ENCODE measurements at regions not wholly inside any gene's neighbourhood (a gene's known extent, or its start where the extent isn't known, plus 50 kb on each side); places are given as distances from the start of the nearest gene placed in this dataset.
"Not testable (repeated sequence)": the region's sequence is repeated elsewhere in the genome, so short reads cannot be mapped to it uniquely, and the experiment has no call there.

DNA sequence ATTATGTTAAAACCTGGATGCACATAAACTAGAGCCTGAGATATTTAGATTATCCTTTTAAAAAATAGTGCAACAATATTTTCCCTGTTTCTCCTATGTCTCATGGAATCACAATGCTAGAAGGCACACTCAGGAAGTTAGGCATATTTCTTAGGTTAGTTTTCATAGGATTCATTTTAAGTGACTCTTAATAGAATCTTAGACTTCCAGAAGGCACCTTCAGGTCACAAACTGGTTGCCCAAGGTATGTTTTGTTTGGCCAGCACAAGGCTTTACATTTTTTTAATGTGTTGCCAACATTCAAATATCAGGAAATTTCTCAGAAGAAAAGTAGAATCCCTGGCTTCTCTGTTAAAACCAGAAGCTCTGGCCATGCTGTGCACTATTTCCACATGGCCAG lies 129.3 kb downstream of the LNPK start:
- no peak for DNase-seq

GRCh38 chr2:175872005-175872348 lies 130.1 kb downstream of the LNPK start:
- DNase-seq, result no peak

- no peak for DNase-seq
Measured at GRCh38 chr2:175871331-175872004, 130.6 kb downstream of the LNPK start.

DNA sequence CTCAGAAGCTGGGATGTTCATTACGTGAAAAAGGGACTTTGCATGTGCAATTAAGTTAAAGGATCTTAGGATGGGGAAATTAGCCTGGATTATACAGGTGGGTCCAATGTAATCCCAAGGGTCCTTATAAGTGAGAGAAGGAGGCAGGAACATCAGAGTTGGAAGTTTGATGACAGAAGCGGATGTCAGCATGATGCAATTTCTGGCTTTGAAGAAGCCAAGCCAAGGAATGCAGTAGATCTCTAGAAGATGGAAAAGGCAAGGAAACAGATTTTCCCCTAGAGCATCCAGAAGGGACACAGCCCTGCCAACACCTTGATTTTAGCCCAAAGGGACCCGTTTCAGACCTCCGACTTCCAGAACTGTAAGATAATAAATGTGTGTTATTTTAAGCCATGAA lies 136.4 kb downstream of the LNPK start:
- no peak for DNase-seq

- DNase-seq, result no peak
Measured at GRCh38 chr2:175864137-175864850, 137.8 kb downstream of the LNPK start.

- no peak for DNase-seq
Measured at GRCh38 chr2:175861958-175862357, 140.1 kb downstream of the LNPK start.

GRCh38 chr2:175855794-175856453 lies 146.1 kb downstream of the LNPK start:
- DNase-seq, result no peak

DNA sequence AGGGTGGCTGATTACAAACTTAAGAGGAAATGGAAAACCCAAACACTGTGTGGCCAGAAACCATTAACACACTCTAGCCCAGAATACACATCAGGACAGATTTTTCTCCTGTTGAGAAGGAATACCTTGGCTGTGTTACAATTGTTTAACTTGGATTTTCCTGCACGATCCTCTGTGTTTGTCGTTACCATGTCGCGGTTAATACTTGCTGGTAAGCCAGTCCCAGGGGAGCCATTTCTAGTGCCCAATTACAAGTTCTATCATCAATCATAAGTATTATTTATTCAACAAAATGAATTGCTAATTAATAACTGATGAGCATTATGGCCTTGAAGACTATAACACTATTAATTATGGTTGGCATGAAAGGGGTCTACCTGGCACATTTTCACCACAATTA lies 146.8 kb downstream of the LNPK start:
- no peak for DNase-seq

- no peak for DNase-seq
Measured at GRCh38 chr2:175854665-175855064, 147.4 kb downstream of the LNPK start.

DNA sequence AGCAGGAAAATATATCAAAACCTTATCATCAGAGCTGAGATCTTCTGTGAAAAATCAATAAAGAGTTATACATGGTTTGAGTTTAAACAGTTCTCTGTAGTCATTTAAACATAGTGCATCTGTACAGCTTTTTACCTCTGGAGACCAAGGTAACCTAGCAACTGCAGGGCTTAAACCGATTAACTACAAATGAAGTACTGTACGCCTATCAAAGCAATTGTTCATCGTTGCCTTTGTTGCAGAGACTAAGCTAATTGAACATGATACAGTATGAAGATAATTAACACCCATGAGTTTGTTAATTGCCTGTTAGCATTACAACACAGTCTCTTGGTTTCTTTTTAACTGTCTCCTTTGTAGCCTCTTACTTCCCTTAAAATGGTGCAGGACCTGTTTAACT lies 147.9 kb downstream of the LNPK start:
- DNase-seq, result no peak

DNA sequence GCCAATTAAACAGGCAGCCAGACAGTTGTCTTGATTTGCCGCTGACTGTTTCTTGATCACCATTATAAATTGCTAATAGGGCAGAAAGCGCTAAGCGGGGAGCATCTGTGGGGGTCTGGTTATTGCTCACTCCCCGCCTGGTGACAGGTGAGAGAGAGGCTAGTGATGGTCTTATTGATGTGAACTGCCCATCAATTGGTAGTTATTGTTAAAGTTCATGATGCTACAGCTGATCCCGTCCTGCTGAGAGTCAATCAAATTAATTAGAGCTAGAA lies 148.5 kb downstream of the LNPK start:
- no peak for DNase-seq

- DNase-seq, result no peak
Measured at GRCh38 chr2:175852879-175853615, 149.0 kb downstream of the LNPK start.

GRCh38 chr2:175847128-175847527 lies 154.9 kb downstream of the LNPK start:
- DNase-seq, result no peak

DNA sequence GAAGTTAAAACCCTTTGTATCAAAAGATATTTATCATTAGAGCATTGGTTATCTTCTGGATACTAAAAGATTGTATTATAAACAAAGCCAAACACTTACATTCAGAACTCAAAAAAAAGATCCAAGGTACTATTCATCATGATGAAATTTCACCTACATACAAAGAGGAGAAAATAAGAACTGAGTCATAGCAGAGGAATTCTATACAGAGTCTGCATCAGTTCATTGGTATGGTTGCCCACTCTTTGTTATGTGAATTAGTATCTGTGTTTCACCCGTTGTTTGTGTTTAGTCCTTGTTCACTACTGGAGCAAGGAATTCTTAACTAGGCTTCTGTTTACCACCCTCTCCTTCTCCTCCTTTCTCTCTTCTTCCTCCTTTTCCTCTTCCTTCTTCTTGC lies 157.9 kb downstream of the LNPK start:
- no peak for DNase-seq

DNA sequence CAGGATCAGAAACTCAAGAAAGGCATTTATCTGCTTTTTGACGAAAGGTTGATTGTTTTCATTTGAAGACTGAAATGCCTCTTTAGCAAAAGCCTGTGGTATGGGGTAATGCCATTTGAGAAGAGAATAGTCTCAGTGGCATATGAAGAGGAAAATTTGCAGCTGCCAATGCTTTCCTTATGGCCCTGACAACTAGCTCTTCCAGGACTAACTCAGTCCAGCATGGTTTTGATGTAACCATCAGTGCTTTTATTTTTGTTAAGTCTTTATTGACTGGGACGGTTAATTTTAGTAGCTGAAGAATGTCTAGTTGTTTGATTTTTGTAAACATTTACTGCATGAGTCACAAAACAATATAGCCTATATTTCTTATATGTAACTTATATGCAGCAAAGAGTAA lies 158.4 kb downstream of the LNPK start:
- no peak for DNase-seq

- no peak for DNase-seq
Measured at GRCh38 chr2:175842996-175843395, 159.1 kb downstream of the LNPK start.

DNA sequence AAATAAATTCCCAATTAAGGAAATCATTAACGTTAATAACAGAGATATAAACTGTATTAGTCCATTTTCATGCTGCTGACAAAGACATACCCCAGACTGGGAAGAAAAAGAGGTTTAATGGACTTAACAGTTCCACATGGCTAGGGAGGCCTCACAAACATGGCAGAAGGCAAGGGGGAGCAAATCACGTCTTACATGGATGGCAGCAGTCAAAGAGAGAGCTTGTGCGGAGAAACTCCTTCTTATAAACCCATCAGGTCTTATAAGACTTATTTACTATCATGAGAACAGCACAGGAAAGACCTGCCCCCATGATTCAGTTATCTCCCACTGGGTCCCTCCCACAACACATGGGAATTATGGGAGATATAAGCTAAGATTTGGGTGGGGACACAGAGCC lies 161.3 kb downstream of the LNPK start:
- not testable (repeated sequence) for DNase-seq

DNA sequence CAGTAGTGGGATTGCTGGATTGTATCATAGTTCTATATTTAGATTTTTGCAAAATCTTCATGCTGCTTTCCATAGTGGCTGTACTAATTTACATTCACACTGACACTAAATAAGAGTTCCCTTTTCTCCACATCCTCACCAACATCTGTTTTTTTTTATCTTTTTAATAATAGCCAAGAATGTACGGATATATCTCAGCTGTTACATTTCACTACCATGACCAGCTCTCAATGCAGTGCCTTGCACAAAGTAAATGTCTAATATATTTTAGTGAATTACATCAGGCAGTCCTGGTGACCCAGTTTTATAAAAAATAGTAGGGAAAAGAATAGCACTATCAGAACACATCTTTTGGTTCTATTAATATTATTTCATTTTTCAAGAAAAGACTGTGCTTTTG lies 161.8 kb downstream of the LNPK start:
- DNase-seq, result no peak

GRCh38 chr2:175838979-175839378 lies 163.1 kb downstream of the LNPK start:
- DNase-seq, result no peak

DNA sequence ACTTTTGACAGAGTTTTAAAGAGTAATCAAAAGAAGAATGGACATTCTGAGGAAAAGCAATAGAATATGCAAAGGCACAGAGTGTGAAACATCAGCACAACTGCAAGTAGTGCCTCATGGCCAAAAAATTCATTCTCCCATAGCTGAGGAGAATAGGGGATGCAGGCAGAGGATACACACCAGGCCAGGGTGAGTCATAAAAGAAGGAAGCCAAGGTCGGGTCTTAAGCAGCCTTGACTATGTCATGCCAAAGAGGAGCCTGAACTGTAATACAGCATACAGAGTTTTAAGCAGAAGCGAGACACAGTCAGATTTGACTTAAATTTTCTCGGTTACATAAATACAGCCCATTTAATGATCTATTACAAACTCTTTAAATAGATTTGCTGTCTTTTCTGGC lies 165.0 kb downstream of the LNPK start:
- DNase-seq, result no peak

DNA sequence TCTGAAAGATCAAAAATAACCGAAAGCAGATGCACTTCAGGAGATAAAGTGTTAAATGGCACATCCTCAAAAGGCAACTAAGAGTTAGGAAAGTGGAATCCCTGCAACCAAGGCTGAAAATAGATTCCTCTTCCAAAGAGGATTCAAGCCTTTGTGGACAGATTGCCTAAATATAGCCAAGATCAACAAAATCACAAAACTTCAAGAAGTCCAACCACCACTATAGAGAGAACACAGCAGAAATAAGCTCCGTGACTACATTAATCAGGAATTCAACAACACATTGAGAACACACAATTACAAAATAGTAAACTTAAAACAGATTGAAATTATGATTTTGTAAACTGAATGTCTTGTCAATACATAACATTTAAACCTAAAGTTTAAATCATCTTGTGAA lies 165.7 kb downstream of the LNPK start:
- DNase-seq, result no peak

- no peak for DNase-seq
Measured at GRCh38 chr2:175834477-175834876, 167.6 kb downstream of the LNPK start.

GRCh38 chr2:175832866-175833265 lies 169.2 kb downstream of the LNPK start:
- DNase-seq, result no peak

- no peak for DNase-seq
Measured at GRCh38 chr2:175829741-175830140, 172.3 kb downstream of the LNPK start.

Data from stimulated activated naive CD4-positive, alpha-beta T cell (primary cell).